ENCODE measurements at regions not wholly inside any gene's neighbourhood (a gene's known extent, or its start where the extent isn't known, plus 50 kb on each side); places are given as distances from the start of the nearest gene placed in this dataset.

DNA sequence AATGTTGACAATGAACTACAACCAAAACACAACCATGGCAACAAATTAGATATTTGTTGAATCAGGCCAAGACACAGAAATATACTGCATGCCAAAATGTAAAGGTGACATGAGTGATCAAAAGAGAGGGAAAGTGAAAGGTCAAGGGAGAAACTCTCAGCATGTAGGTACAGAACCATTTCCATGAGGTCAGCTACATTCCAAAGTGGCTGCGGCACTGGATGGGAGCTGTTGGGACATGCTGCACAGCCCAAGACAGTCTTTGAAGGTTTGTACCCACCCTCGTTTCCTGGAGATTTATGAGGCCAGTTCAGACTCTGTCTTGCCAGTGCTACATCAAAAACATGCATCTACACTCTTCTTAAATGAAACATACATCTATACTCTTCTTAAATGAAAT is 579.9 kb downstream of the BMP2 start:
- TF ChIP-seq, protein P1, sequence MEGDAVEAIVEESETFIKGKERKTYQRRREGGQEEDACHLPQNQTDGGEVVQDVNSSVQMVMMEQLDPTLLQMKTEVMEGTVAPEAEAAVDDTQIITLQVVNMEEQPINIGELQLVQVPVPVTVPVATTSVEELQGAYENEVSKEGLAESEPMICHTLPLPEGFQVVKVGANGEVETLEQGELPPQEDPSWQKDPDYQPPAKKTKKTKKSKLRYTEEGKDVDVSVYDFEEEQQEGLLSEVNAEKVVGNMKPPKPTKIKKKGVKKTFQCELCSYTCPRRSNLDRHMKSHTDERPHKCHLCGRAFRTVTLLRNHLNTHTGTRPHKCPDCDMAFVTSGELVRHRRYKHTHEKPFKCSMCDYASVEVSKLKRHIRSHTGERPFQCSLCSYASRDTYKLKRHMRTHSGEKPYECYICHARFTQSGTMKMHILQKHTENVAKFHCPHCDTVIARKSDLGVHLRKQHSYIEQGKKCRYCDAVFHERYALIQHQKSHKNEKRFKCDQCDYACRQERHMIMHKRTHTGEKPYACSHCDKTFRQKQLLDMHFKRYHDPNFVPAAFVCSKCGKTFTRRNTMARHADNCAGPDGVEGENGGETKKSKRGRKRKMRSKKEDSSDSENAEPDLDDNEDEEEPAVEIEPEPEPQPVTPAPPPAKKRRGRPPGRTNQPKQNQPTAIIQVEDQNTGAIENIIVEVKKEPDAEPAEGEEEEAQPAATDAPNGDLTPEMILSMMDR (IDR thresholded peaks at IDR 0.05), result no peak
- no peak for TF ChIP-seq EZH2 (IDR thresholded peaks at IDR 0.05; ENCODE audit: borderline replicate concordance, insufficient read depth, low read depth, low read length, poor library complexity, severe bottlenecking)

Measured in B cell (primary cell).